ENCODE measurements at regions not wholly inside any gene's neighbourhood (a gene's known extent, or its start where the extent isn't known, plus 50 kb on each side); places are given as distances from the start of the nearest gene placed in this dataset.

DNA sequence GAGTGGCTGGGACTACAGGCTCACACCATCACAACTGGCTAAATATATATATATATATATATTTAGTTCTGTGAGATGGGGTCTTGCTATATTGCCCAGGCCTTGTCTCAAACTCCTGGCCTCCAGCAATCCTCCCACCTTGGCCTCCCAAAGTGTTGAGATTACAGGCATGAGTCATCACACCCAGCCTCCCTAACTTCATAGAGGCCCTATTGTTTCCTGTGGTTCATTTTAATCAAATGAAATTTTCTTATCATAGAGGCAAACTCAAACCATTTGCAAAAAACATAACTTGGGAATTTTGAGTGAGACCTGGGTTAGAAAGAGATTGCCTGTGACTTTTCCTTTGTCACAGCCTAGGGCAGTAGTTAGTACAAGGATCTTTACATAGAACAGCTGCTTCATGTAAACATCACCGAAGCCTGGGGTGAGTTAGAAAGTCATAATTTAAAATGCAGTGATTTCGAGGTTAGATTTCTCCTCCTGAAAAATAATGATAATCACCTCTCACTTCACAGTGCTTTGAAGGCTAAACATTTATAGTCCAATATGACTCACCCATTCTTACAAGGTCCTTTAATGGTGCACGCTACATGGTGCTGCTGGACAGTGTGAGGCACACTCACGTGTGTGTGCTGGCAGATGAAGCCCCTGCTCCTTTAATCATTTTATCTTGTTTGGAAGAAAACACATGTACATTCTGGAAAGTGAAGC lies 188.9 kb downstream of the RHOU start:
- DNase-seq, result no peak

DNA sequence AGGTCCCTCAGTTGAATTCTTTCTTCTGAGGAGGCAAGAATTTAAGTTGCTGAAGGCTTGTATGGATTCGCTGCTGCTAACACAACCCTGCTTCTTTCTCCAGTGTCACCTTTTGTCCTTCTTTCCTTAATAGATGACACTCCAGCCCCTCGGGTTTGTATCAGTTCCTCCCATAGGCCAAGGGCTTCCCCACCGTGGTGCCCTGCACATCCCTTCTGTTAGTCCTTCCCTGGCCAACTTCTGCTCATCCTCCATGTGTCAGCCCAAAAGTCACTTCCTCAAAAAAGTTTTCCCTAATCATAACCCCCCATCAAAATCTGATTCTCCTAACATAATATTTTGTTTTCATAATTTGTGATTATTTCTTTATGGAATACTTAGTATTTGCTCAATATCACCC lies 190.4 kb downstream of the RHOU start:
- DNase-seq, result no peak

DNA sequence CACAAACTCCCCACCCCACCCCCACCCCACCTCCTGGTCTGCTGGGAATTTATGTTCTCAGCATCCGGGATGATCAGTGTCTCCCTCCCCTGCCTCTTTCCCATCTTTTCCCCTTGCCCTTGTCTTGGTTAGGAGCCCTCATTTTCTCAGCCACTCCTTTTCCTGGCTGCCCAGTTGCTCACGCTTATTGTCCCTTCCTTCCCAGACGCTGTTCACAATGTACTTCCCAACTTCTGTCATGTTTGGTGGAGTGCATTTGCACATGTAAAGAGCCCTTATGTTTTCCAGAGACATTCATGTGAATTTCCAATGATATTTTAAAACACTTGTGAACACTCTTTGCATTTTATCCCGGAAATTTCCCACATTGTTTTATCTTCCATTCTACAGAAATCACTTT lies 192.1 kb downstream of the RHOU start:
- no peak for DNase-seq

DNA sequence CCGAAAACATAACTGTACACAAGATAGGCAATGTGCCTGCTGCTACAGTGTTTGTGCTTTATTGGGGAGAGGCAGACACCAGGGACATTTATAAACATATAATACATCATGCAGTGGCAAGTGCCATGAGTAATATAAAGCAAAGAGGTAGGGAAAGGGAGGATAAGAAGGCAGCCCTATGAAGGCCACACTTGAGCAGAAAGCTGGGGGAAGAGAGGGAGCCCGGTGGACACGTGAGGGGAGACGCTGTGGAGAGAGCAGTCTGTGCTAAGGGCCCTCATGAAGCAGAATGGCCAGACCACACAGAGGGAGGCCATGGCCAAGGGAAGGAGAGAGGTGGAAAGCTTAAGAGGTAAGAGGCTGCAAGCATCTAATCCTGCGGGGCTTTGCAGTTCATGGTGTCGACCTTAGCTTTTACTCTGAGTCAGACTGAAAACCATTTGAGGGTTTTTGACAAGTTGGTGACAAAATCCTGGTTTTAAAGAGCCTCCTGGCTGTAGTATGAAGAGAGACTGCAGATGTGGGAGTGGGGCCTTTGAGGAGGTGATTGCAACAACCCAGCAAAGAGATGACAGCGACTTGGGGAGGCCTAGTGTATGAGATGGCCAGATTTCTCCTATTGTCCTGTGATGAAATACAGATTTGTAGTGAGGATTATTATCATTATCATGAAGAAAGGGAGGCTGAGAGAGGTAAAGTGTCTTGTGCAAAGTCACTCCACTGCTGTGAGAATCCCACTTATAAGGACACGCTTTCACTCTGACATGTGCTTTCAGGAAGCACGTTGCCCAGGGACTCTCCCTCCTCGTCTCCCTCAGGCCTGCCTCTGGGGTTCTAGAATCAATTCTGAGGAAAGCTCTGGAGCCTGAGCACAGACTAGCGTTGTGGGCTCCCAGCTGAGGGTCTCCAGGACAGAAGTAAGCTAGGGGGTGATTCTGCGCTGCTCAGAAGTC lies 192.9 kb downstream of the RHOU start:
- no peak for DNase-seq

DNA sequence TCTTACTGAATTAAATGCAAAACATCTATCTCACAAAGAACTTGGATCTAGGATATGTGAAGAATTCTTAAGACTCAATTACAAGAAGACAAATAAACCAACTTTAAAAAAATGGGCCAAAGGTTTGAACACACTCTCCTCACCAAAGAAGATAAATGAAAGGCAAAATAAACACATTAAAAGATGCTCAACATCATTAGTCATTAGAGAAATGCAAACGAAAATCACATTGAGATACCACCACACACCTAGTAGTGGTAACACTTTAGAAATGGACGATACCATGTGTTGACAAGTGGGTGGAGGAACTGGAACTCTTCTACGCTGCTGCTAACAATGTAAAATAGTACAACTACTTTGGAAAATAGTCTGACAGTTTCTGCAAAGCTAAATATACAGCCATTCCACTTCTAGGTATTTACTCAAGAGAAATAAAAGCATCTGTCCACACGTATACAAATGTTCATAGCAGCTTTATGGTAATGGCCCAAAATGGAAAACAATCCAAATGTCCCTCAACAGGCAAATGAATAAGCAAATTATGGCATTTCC lies 194.3 kb downstream of the RHOU start:
- no peak for DNase-seq

DNA sequence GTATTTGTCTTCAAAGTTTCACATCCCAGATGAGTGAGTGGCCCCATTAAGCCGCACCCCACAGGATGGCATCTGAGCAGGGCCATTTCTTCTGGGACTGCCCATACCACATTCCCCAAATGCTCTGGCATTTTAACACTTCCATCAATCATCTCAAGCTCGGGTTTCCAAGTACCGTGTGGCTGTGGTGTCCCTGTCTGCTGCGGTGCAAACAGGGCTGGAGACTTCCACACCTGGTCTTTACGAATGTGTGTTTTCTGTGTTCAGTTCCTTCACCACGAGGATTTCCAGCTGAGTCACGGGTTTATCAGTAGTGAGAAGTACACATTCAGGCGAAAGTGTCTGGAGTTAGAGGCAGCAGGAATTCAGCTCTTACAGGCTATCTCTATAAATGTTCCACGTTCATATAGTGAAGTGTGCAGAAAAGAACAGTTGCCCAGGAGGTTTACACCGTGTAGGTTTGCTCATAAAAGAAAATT lies 195.2 kb downstream of the RHOU start:
- DNase-seq, result no peak

DNA sequence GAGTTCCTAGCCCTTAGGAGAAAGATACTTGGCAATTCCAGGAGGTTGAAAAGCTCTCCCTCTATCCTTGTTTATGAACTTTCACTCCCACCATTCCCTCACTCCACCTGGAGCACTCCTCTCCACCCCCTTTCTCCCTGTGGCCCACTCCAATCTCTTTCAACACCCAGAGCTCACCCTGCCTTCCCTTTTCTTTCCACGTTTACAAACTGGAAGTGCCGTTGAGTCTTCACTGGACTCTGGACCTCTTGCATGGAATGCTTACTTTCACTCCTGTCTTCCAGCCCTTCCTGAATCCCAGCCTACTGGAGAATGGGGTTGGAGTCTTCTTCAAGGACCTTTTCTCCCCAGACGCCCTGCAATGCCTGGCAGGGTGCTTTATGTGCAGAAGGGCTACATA lies 198.5 kb downstream of the RHOU start:
- no peak for DNase-seq

DNA sequence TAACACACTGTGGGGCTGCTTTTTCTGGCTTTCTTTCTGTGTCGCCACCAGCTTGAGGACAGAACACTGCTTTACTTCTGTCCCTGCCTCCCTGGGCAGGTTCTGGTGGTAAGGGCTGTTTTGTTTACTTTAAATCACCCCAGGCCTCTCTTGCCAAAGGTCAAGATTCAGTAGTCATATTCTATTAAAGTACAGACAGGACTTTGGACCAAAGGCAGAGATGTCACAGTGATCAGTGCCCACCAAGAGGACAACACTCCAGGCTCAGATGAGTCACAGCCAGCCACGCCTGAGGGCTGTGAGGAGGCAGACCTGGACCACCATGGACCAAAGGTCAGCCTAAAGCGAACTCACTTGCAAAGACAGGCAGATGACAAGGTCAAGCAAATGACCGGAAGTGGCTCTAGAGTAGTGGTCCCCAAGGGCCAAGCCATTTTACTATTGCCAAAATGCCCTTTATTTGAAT lies 200.0 kb downstream of the RHOU start:
- DNase-seq, result no peak

DNA sequence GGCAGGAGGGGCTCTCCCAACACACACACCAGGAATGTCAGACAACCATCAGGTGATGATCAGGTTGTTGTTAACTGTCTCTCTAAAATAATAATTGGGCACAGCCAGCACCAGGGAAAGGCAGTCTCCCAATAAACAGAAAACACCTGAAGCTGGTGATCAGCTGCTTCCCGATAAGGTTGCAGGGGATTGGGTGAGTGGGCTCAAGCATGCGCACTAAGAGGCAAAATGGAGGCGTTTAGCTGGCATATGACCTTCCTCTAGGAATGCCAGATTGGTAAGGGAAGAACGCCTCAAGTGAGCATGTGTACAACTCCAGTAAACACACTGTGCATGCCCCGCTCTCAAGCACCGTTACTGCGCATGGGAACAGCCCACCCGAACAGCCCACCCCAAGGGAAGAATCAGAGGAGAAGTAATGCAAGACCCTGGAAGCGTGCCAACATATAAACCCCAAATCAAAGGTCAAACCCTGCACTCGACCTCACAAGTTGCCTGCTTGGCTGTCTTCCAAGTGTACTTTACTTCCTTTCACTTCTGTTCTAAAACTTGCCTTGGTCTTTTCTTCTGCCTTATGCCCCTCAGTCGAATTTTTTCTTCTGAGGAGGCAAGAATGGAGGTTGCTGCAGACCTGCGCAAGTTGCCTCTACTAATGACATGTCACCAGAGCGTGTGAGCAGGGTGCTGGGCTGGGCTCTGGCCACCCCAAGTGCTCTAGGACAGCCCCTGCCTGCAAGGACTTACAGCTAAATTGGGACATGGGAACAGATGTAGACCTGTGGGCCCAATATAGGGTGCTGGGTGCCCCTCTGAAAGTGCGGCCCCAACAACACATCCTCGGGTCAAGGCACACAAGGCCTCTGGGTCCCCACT lies 200.8 kb downstream of the RHOU start:
- peak; percentile 34 for DNase-seq

DNA sequence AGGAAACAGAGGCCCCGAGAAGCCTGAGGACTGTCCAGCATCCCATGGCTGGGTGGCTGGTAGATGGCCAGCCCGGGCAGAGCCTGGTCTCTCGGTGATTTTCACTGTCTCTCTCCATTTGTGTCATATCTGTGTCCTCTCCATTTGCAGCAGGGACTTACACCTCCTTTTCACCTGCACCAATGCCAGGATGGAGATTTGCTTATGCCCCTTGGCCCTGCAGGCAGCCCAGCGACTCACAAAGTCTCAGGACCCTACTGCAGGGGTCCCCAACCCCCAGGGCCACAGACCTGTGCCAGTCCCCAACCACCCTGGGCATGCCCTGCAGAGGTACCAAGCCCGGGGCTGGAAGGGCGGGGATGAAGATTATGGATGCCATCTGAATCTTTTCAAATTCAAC lies 201.6 kb downstream of the RHOU start:
- no peak for DNase-seq

DNA sequence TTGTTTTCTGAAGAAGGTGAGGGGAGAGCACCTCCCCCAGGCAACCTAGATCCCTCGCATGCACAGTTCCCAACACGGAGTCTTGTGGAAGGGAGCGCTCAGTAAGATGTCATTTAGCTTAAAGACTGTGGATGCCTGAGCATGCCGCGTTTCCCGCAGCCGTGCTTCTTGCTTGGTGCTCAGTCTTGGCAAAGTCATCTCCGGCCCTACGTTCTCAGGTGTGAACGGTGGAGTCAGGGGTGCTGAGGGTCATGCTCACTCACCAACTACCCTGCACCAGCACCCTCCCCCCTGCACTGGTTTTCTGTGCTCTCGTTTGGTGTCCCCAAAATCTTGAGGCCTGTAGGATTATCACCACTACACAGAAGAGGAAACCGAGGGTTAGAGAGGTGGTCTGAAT lies 202.1 kb downstream of the RHOU start:
- no peak for DNase-seq

DNA sequence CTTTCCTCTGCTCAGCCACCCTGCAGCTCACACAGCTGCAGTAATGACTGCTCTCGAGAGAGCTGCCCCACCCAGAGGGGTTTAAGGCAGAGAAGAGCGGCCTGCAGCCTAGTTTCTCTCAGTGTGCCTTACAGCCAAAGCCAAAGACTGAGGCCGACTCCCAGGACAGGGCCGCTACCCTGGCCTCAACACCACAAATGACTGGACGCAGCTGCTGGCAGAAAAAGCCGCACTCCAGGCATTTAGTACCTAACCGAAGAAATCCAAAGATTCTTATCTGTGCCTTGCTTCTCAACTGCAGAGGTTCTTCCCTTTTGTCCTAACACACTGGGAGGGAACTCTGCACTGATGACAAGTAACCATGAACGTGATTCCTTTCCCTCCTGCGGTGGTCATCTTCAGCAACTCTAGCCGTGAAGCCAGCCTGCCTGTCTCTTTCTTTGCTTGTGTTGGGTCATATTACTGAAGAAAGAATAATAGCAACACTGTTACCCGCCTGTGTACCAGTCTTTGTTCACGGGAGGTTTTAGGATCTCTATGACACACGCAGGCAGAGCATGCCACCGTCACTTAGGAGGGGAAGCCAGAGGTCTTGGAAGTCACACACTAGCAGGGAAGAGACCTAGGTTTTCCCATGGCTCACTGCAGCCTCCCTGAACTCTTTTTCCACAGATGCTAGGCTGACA lies 202.7 kb downstream of the RHOU start:
- DNase-seq, result peak; percentile 65

DNA sequence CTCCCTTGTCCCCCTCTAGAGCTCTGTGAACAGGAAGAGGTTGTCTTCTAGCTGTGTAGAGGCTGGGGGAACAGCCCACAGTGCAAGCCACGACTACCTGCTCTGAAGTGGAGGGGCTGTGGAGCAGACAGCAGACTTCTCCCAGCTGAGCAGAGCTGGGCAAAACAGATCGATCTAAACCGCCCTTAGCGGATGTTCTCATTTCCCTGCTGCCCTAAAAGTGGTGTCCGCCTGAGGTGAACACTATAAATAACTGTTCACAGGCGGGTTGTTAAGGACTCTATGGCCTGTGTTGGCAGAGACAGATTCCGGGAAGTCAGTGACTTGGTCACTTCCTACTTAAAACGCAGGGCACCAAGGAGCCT lies 203.2 kb downstream of the RHOU start:
- peak; percentile 61 for DNase-seq

DNA sequence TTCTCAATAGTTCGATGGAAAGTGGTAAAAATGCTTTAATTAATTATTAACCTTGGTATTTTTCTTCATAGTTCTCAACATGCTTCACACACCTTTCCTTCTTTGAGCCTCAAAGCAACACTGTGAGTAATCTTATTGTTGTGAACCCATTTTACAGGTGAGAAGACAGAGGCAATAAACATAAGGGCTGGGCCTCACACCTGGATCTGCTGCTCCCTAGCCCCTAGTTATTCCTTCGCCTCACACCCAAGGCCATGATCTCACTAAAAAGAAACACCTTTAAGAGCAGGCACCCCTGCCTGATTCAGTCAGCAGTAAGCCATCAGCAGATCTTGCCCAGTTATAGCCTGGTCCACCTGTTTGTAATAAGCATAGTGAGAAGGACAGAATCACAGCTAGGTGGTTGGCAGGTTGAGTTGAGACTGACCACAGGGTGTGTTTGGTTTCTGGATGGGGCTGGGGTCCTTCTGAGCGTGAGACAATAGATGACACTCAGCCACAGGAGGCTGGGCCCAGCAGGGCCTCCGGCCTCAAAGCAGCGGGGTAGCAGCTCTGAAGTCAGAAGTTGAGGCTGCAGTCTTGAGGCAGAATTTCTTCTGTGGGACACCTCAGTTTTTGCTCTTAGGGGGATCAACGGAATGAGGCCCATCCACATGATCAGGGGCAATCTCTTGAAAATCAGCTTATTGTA lies 203.9 kb downstream of the RHOU start:
- no peak for DNase-seq

DNA sequence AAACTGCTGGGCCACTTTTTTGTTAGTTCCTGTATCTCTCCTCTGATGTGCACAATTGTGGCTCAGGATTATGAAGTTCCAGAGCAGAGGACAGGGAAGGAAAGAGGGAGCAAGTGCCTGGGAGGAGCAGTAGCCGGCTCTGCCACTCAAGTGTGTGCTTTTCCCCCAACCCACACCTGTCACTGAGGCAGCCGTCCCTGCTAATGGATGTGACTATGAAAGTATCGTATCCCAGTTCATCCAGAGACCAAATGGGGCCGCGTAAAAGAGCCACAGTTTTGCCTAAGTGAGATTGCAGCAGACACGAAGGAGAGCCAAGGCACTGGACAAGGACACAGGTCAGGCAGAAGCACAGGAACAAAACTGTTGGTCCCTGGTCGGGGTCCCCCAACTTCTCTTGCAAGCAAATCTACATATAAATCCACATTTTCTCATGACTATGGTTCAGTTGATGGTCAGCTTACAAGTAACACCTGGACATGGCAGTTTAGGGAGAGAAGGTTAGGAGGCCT lies 204.7 kb downstream of the RHOU start:
- no peak for DNase-seq

DNA sequence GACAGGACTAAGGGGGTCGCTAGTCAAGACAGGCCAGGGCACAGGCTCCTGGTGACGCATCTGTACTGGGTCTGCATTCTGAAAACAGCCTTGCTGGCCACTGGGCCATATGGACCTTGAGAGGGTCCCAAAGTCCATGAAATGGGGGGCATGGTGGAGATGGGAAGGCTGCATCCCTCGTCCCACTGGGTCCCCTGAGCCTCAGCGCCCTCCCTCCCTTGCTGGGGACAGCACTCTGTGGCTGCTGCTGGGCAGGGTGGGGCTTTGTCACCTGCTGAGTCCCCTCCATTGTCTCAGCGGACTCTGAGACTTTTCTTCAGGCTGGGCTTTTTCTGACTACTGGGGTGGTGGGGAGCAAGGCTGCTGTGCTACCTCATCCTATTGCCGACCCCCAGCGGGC lies 205.2 kb downstream of the RHOU start:
- no peak for DNase-seq

DNA sequence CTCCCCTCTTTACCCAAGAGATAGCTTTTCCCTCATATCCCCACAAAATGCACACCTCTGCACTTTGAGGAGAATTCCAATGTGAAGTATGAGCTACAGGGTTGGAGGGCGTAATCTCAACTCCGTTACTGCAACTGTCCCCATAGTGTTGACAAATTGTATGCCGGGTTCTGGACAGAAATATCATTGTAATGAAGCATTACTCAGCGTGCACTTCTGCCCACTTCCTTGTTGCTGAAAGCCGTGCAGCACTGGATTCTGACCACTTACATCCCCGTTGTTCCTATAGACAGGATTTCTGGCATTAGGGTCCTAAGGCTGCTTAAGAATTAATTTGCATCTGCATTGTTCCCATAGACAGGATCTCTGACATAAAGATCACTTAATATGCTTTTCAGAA lies 205.6 kb downstream of the RHOU start:
- DNase-seq, result no peak

DNA sequence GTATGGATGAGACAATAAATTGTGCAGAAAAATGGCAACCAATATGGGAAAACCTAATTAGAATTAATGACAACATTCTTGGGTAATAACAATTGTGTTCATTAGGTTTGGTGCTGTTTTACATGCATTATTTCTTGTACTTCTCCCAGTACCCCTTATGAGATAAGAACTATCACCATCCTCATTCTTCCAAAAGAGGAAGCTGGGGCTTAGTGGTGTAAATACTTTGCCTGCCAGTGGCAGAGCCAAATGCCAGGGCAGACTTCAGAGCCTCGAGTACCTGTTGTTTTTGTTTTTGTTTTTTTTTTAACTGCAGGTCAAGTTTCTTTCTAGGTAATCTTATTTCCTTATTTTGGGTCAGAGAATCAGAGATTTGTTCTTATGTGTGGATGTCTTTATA lies 206.4 kb downstream of the RHOU start:
- DNase-seq, result no peak

DNA sequence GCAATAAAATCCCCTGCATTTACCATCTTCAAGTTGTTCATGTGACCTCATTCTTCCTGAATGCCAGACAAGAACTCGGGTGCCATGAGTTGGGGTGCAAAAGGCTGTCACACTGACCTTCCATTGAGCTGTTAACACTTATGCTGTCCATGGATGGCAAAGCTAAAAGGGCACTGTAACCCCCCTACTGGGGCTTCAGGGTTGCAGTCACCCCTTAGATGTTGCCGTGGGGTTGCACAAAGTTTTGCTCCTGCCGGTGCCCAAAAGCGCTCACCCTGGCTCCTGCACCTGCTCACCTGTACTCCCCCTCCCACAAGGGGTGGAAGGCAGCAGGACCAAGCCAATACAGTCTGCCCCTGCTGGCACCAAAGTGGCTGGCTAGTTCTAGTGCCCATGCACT lies 208.2 kb downstream of the RHOU start:
- no peak for DNase-seq

DNA sequence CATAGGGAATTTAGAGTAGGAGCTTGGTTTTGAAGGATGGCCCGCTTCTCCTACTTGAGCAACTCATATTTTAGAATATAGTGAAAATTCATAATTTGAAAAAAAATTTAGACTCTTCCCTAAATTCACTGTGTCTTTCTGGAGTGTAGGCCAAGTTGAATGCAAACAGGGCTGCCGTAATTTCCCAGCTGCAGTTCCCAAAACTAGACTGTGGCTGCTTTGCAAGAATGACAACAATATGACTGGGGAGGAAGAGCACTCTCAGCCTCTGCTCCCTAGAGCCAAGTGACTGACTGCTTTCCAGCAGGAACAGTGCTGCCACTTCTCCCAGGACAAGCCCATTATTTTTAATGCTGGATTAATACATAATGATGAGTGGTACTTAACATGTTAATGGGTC lies 209.0 kb downstream of the RHOU start:
- DNase-seq, result peak; percentile 31

DNA sequence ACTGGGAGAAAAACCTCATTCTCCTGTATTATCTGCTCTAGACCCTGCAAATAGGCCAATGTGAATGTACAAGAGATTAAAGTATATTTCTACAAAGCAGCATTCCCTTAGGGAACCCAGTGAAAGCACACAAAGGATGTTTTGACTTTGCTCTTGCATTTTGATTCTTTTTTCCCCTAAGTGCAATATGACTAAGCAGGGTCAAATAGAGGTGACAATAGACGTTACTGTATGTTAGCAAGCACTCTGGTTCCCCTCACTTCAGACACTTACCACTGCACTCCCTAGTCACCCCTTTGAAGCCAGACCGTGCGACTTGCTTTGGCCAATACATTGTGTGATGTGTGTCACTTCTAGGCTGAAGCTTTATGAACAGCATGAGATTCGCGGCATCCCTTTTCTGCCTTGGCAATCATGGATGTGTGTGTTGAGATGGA lies 209.7 kb downstream of the RHOU start:
- DNase-seq, result peak; percentile 48
